ENCODE measurements at regions not wholly inside any gene's neighbourhood (a gene's known extent, or its start where the extent isn't known, plus 50 kb on each side); places are given as distances from the start of the nearest gene placed in this dataset.

DNA sequence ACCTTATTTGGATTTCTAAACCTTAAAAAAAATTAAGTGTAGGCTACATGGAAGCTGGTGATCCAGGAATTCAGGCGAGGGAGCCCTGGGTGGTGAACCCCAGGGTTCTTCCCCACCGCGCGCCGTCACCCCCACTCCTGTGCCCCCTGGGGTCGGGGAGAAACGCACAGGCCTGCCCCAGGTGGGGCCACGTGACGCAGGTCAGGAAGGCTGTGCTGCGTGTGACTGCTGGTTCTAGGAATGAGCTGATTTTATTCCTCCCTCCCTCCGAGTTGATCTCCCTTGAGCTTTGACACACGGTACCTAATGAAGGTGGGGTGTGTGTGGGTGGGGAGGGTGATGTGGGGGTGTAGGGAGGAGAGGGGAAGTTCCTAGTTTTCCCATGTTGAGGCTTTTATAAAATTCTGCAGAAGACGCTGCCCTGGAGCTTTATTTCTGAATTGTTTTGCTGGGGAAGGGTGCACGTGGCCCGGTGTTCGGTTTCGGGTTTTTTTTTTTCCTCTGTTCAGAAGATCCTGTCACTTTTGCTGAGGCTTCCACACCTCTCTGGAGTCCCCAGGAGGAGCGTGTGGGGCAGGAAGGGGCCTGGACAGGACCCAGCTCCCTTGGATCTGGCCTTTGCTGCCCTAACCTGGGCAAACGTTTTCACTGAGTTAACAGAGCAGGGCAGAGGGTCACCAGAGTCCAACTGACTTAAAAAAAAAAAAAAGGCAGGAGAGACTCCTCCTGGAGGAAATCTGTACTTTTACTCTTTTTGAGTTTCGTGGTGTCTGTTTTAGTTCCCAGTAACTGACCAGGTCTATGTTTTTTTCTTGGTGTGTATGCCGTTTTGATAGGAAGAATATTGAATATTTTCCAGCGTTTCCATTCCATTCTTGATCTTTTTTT is 55.8 kb upstream of the GSE1 start:
- peak overlapping the region; percentile 82 to 94 (median 92) for H3K4me3 Mint-ChIP-seq

DNA sequence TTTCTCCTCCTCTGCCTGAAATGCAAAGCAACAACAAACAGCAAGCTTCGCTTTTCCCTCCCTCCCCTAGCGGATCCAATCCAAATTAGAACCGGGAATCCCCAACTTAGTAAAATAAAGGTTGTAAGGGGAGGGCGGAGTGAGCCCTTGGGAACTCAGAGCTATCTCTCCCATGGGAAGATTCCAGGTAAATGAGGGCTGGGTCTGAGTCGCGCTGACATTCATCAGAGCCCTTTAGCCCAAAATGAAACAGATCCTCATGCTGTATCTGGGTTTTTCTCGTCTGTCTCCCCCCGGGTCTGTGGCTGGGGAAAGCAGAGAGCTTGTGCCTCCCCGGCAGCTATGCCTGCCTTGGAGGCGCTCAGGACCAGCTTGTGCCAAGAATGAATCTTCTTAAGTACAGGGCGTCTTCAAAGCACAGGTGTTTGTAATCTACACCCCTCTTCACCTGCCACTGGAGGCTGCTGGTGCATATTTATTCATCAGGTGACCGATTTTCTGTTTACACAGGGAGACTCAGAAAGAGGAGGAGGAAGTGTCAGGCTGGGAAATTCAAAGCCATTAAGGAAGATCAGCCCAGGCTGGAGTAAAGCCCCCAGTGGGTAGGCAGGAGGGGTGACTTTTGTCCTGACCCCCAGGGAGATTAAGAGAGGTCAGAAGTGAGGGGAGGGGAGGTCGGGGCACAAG is 55.0 kb upstream of the GSE1 start:
- peak overlapping the region; percentile 93 to 97 (median 94) for H3K27ac Mint-ChIP-seq
- no peaks in the 10 kb centered on the region for H3K36me3 Mint-ChIP-seq
- H3K27me3 Mint-ChIP-seq, result no peaks in the 10 kb centered on the region
- H3K4me1 Mint-ChIP-seq, result peaks cover 25 to 37% (median 36%) of the 10 kb centered on the region in 3 donors
- peak overlapping the region; percentile 82 to 94 (median 92) for H3K4me3 Mint-ChIP-seq
- peaks cover 0 to 2% (median 0%) of the 10 kb centered on the region in 3 donors for H3K9me3 Mint-ChIP-seq

More for the DNA sequence above, 55.8 kb upstream of the GSE1 start:
- H3K9me3 Mint-ChIP-seq, result peaks cover 0 to 2% (median 0%) of the 10 kb centered on the region in 3 donors
- no peaks in the 10 kb centered on the region for H3K27me3 Mint-ChIP-seq
- H3K36me3 Mint-ChIP-seq, result no peaks in the 10 kb centered on the region
- H3K27ac Mint-ChIP-seq, result peak overlapping the region; percentile 93 to 97 (median 94)
- H3K4me1 Mint-ChIP-seq, result peaks cover 25 to 34% (median 32%) of the 10 kb centered on the region in 3 donors

DNA sequence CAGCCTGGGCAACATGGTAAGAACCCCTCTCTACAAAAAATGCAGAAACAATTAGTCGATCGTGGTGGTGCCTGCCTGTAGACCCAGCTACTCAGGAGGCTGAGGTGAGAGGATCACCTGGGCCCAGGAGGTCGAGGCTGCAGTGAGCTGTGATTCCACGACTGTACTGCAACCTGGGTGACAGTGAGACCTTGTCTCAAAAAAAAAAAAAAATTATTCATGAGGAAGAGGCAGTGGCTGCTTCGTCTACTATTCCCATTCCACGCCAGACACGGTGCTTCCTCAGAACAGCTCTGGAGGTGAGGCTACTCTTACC is 52.2 kb upstream of the GSE1 start:
- H3K9me3 Mint-ChIP-seq, result no peaks in the 10 kb centered on the region
- peaks cover 30 to 47% (median 36%) of the 10 kb centered on the region in 3 donors for H3K4me1 Mint-ChIP-seq
- no peak overlapping the region for H3K4me3 Mint-ChIP-seq
- H3K27me3 Mint-ChIP-seq, result no peaks in the 10 kb centered on the region
- H3K36me3 Mint-ChIP-seq, result no peaks in the 10 kb centered on the region
- H3K27ac Mint-ChIP-seq, result peak overlapping the region in 1 of 3 donors; percentile 51

DNA sequence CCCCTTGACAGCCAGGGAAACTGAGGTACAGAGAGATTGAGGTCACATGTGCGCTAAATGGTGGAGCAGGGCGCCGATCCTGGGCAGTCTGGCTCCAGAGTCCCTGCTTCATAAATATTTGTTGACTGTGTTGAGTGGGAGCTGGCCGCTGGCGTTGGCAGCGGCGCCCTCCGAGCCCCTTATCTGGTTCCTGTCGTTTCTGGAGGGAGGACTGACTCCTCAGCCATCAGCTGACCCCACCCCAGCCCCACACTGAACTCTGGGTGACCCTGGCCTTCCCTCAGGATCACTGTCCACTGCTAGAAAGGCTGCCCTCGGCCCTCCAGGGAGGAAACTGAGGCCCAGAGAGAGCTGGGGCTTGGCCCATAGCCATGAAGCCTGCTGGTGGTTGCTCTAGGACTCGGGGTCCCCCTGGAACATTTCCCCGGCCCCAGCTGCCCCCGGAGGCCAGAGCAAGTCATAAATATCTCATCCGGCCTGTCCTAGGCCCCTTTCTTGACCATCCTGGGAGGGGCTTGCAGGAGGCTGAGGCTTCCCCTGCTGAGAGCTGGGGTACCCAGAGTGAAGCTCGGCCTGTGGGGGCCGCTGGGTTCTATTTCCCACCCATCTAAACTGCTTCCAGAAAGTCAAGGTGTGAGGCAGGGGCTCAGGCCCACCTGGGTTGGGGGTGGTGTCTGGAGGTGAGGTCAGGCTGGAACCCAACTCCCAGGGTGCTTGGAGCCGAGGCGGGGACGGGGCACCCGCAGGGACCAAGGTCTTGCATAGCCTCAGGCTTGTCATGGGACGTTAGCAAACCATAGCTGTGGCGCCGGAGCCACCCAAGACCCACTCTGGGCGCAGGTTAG is 51.7 kb upstream of the GSE1 start:
- Mint-ChIP-seq H3K27me3 (no peaks in the 10 kb centered on the region), H3K9me3 (no peaks in the 10 kb centered on the region), H3K4me3 (no peak overlapping the region), H3K27ac (peak overlapping the region in 1 of 3 donors; percentile 65), H3K4me1 (peaks cover 31 to 47% (median 36%) of the 10 kb centered on the region in 3 donors), H3K36me3 (no peaks in the 10 kb centered on the region)

DNA sequence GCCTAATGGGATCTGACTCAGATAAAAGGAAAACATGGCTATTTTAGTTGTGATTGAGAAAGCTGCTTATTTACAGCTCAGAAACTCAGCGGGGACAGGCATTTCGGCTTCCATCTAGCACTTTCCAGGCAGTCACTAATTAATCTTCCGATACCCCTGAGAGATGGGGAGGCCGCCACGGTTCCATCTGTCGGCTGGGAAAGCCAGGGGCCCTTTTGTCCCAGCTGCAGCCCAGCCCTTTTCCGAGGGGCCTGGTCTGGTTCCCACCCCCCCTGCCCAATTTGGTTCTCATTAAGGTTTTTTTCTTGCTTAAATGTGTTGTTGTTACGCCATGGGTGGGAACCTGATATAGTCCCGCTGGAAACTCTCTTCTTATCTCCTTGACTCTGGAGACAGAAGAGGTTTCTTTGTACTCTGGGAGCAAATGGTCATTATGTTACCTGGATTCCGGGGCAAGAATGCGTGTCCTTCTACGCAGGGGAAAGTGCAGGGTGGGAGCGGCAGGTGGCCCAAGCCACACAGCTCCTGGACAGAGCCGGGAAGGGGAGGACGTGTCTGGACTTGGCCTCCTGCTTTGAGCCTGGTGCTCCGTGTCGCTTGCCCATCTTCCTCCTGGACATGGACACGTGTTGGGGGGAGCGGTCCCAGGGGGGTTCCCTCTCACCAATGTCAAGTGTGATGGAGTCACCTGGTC is 50.9 kb upstream of the GSE1 start:
- H3K4me3 Mint-ChIP-seq, result peak overlapping the region in 2 of 4 donors; percentile 17 to 38
- H3K4me1 Mint-ChIP-seq, result peaks cover 34 to 49% (median 36%) of the 10 kb centered on the region in 3 donors
- H3K27me3 Mint-ChIP-seq, result no peaks in the 10 kb centered on the region
- no peaks in the 10 kb centered on the region for H3K9me3 Mint-ChIP-seq
- H3K36me3 Mint-ChIP-seq, result no peaks in the 10 kb centered on the region
- H3K27ac Mint-ChIP-seq, result peak overlapping the region; percentile 61 to 69 (median 65)

DNA sequence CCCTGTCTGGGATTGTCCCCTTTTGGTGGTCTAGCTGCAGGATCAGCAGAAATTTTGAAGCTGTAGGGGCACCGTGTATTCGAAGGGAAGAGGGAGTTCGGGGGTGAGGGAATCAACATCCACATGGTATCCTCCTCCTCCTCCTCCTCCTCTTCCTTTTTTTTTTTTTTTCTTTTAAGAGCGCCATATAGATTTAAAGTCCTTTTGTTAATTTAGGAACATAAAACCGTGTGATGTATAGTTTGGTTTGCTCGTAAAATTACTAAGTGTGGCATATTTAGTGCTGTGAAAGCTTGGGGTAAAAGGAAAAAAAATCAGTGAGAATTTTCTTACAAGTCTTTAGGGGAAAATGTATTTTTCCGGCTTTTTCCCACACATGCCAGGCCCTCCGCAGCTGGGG is 50.1 kb upstream of the GSE1 start:
- peak overlapping the region; percentile 19 to 69 (median 65) for H3K27ac Mint-ChIP-seq
- peaks cover 29 to 44% (median 33%) of the 10 kb centered on the region in 3 donors for H3K4me1 Mint-ChIP-seq
- no peaks in the 10 kb centered on the region for H3K36me3 Mint-ChIP-seq
- H3K27me3 Mint-ChIP-seq, result no peaks in the 10 kb centered on the region
- peak overlapping the region in 1 of 4 donors; percentile 38 for H3K4me3 Mint-ChIP-seq
- no peaks in the 10 kb centered on the region for H3K9me3 Mint-ChIP-seq
